ENCODE measurements at regions not wholly inside any gene's neighbourhood (a gene's known extent, or its start where the extent isn't known, plus 50 kb on each side); places are given as distances from the start of the nearest gene placed in this dataset.

GRCh38 chr1:168918860-168919741 lies 187.4 kb upstream of the ATP1B1 start:
- Histone ChIP-seq H3K4me1 (ENCODE audit: insufficient read depth, low read length) (no peaks in the 10 kb centered on the region), H3K4me2 (ENCODE audit: insufficient read depth, low read length) (no peak overlapping the region), H2AFZ (ENCODE audit: low read length) (no peak overlapping the region), H3K27ac (ENCODE audit: low read depth, low read length) (no peak overlapping the region), H3K36me3 (ENCODE audit: insufficient read depth, low read length) (no peaks in the 10 kb centered on the region), H3K9me3 (ENCODE audit: low read depth, low read length) (no peaks in the 10 kb centered on the region), H3K4me3 (ENCODE audit: insufficient read depth, low read length) (no peak overlapping the region), H3K79me2 (ENCODE audit: insufficient read depth, low read length) (no peaks in the 10 kb centered on the region), H4K20me1 (ENCODE audit: insufficient read depth, low read length) (no peaks in the 10 kb centered on the region), H3K27me3 (ENCODE audit: insufficient read depth, low read length) (no peaks in the 10 kb centered on the region)
- TF ChIP-seq, protein P1, sequence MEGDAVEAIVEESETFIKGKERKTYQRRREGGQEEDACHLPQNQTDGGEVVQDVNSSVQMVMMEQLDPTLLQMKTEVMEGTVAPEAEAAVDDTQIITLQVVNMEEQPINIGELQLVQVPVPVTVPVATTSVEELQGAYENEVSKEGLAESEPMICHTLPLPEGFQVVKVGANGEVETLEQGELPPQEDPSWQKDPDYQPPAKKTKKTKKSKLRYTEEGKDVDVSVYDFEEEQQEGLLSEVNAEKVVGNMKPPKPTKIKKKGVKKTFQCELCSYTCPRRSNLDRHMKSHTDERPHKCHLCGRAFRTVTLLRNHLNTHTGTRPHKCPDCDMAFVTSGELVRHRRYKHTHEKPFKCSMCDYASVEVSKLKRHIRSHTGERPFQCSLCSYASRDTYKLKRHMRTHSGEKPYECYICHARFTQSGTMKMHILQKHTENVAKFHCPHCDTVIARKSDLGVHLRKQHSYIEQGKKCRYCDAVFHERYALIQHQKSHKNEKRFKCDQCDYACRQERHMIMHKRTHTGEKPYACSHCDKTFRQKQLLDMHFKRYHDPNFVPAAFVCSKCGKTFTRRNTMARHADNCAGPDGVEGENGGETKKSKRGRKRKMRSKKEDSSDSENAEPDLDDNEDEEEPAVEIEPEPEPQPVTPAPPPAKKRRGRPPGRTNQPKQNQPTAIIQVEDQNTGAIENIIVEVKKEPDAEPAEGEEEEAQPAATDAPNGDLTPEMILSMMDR (IDR thresholded peaks at IDR 0.05; ENCODE audit: extremely low read depth, low read depth, low read length), result no peak
- DNase-seq (ENCODE audit: insufficient read length, low spot score, missing footprints), result no peak

GRCh38 chr1:168920456-168921094 lies 185.9 kb upstream of the ATP1B1 start:
- Histone ChIP-seq H3K4me2 (ENCODE audit: insufficient read depth, low read length) (no peak overlapping the region), H2AFZ (ENCODE audit: low read length) (peak overlapping the region; percentile 8), H3K9me3 (ENCODE audit: low read depth, low read length) (no peaks in the 10 kb centered on the region), H3K79me2 (ENCODE audit: insufficient read depth, low read length) (no peaks in the 10 kb centered on the region), H3K4me3 (ENCODE audit: insufficient read depth, low read length) (no peak overlapping the region), H3K36me3 (ENCODE audit: insufficient read depth, low read length) (no peaks in the 10 kb centered on the region), H3K4me1 (ENCODE audit: insufficient read depth, low read length) (no peaks in the 10 kb centered on the region), H3K27me3 (ENCODE audit: insufficient read depth, low read length) (no peaks in the 10 kb centered on the region), H4K20me1 (ENCODE audit: insufficient read depth, low read length) (no peaks in the 10 kb centered on the region), H3K27ac (ENCODE audit: low read depth, low read length) (no peak overlapping the region)
- TF ChIP-seq, protein P1 (IDR thresholded peaks at IDR 0.05; ENCODE audit: extremely low read depth, low read depth, low read length), result no peak
- no peak for DNase-seq (ENCODE audit: insufficient read length, low spot score, missing footprints)

DNA sequence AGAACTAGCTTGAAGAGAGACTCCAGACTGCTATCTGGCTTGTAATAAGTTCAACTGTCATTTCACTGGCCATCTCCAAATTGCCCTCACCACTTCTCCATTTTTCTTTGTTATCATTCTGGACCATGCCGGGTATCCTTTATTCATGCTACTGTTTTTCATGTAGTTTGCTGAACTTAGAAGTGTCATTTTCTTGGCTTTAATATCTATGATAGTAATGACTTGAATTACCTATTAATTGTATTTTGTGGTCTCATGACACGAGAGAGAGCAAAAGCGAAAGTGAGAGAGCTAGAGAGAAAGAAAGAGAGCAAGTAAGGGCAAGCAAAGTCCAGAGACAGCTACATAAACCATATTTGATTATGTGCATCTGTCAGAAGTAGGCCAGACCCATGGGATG lies 184.9 kb upstream of the ATP1B1 start:
- H2AFZ ChIP-seq (ENCODE audit: low read length), result peak overlapping the region; percentile 6
- no peak overlapping the region for H3K4me2 ChIP-seq (ENCODE audit: insufficient read depth, low read length)
- H3K9me3 ChIP-seq (ENCODE audit: low read depth, low read length), result no peaks in the 10 kb centered on the region
- no peaks in the 10 kb centered on the region for H4K20me1 ChIP-seq (ENCODE audit: insufficient read depth, low read length)
- no peaks in the 10 kb centered on the region for H3K27me3 ChIP-seq (ENCODE audit: insufficient read depth, low read length)
- TF ChIP-seq, protein P1 (IDR thresholded peaks at IDR 0.05; ENCODE audit: extremely low read depth, low read depth, low read length), result no peak
- no peak overlapping the region for H3K27ac ChIP-seq (ENCODE audit: low read depth, low read length)
- no peak overlapping the region for H3K4me3 ChIP-seq (ENCODE audit: insufficient read depth, low read length)
- no peaks in the 10 kb centered on the region for H3K36me3 ChIP-seq (ENCODE audit: insufficient read depth, low read length)
- no peaks in the 10 kb centered on the region for H3K79me2 ChIP-seq (ENCODE audit: insufficient read depth, low read length)
- no peaks in the 10 kb centered on the region for H3K4me1 ChIP-seq (ENCODE audit: insufficient read depth, low read length)
- no peak for DNase-seq (ENCODE audit: insufficient read length, low spot score, missing footprints)

DNA sequence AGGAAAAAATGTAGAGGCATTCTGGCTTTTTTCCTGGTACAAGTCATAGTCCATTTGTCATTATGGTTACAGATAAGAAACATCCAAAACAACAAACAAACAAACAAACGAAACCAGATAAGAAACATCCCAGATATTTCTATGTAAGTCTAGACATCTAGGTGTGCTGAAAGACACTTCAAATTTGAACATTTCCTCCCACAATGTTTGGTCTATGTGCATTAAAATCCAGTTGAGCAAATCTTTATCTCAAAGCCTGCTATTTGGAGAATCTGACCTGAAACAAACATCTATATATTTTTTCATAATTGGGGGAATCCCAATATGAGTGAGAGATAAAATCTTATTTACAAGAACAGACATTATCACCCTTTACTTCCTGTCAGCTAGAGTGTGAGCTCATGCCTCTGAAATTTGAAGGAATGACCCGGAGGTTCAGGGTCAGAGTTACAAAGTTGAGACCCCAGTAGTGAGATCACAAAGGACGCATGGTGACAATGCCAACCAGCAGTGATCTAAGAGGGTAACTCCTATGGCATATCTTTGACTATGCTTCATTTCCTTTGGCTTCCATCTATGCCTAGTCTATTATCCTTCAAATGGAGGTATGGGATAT lies 182.9 kb upstream of the ATP1B1 start:
- H3K4me1 ChIP-seq (ENCODE audit: insufficient read depth, low read length), result no peaks in the 10 kb centered on the region
- H4K20me1 ChIP-seq (ENCODE audit: insufficient read depth, low read length), result no peaks in the 10 kb centered on the region
- H3K36me3 ChIP-seq (ENCODE audit: insufficient read depth, low read length), result no peaks in the 10 kb centered on the region
- H3K4me3 ChIP-seq (ENCODE audit: insufficient read depth, low read length), result no peak overlapping the region
- H3K79me2 ChIP-seq (ENCODE audit: insufficient read depth, low read length), result no peaks in the 10 kb centered on the region
- TF ChIP-seq, protein P1 (IDR thresholded peaks at IDR 0.05; ENCODE audit: extremely low read depth, low read depth, low read length), result no peak
- H3K4me2 ChIP-seq (ENCODE audit: insufficient read depth, low read length), result no peak overlapping the region
- H2AFZ ChIP-seq (ENCODE audit: low read length), result no peak overlapping the region
- H3K27me3 ChIP-seq (ENCODE audit: insufficient read depth, low read length), result no peaks in the 10 kb centered on the region
- no peaks in the 10 kb centered on the region for H3K9me3 ChIP-seq (ENCODE audit: low read depth, low read length)
- DNase-seq (ENCODE audit: insufficient read length, low spot score, missing footprints), result no peak
- H3K27ac ChIP-seq (ENCODE audit: low read depth, low read length), result no peak overlapping the region

All from osteoblast (primary cell).